Ishikawa (cell line): ENCODE measurements at regions not wholly inside any gene's neighbourhood (a gene's known extent, or its start where the extent isn't known, plus 50 kb on each side); places are given as distances from the start of the nearest gene placed in this dataset.

Experiments used
- CEBPB ChIP-seq: IDR thresholded peaks from 2 replicates; pipeline ENCODE4 v1.6.1; 2012
- CREB1 ChIP-seq: IDR thresholded peaks from 2 replicates; pipeline ENCODE4 v1.6.1; 2012; ENCODE audit warnings: low read depth
- EGR1 ChIP-seq: IDR thresholded peaks from 2 replicates; pipeline ENCODE4 v1.6.1; 2012
- EP300 ChIP-seq: IDR thresholded peaks from 2 replicates; pipeline ENCODE4 v1.6.1; 2012; ENCODE audit warnings: borderline replicate concordance
- FOXM1 ChIP-seq: IDR thresholded peaks from 2 replicates; pipeline ENCODE4 v1.6.1; 2012; ENCODE audit warnings: low read depth, borderline replicate concordance
- MAX ChIP-seq: IDR thresholded peaks from 2 replicates; pipeline ENCODE4 v1.6.1; 2012
- NFIC ChIP-seq: IDR thresholded peaks from 2 replicates; pipeline ENCODE4 v1.6.1; 2012
- RAD21 ChIP-seq: IDR thresholded peaks from 2 replicates; pipeline ENCODE4 v1.6.1; 2012; ENCODE audit warnings: low read depth
- REST ChIP-seq: IDR thresholded peaks from 2 replicates; pipeline ENCODE4 v1.6.1; 2012; ENCODE audit warnings: low read depth, mild to moderate bottlenecking
- TAF1 ChIP-seq: IDR thresholded peaks from 2 replicates; pipeline ENCODE4 v1.6.1; 2012; ENCODE audit warnings: low read depth, mild to moderate bottlenecking
- TCF12 ChIP-seq: IDR thresholded peaks from 2 replicates; pipeline ENCODE4 v1.6.1; 2012; ENCODE audit warnings: low read depth
- TEAD4 ChIP-seq: IDR thresholded peaks from 2 replicates; pipeline ENCODE4 v1.6.1; 2012
- USF1 ChIP-seq: IDR thresholded peaks from 2 replicates; pipeline ENCODE4 v1.6.1; 2012
- YY1 ChIP-seq: IDR thresholded peaks from 2 replicates; pipeline ENCODE4 v1.6.1; 2012; ENCODE audit warnings: low read depth
- ZBTB7A ChIP-seq: IDR thresholded peaks from 2 replicates; pipeline ENCODE4 v1.6.1; 2012; ENCODE audit warnings: low read depth

GRCh38 chr5:38078161-38078560, 180.2 kb upstream of the EGFLAM start:
- no peak for TF ChIP-seq TAF1
- TF ChIP-seq USF1: no peak
- no peak for TF ChIP-seq TEAD4
- TF ChIP-seq EGR1: no peak
- TF ChIP-seq REST: no peak
- no peak for TF ChIP-seq YY1

GRCh38 chr5:38077652-38078051, 180.7 kb upstream of the EGFLAM start:
- TF ChIP-seq YY1: no peak
- no peak for TF ChIP-seq USF1
- TF ChIP-seq CREB1: no peak
- no peak for TF ChIP-seq ZBTB7A
- no peak for TF ChIP-seq TEAD4
- no peak for TF ChIP-seq TAF1
- no peak for TF ChIP-seq NFIC
- no peak for TF ChIP-seq CEBPB
- no peak for TF ChIP-seq EP300
- TF ChIP-seq FOXM1: no peak
- no peak for TF ChIP-seq TCF12
- no peak for TF ChIP-seq MAX
- no peak for TF ChIP-seq EGR1
- no peak for TF ChIP-seq REST
- no peak for TF ChIP-seq RAD21

GRCh38 chr5:38071831-38072694, 186.3 kb upstream of the EGFLAM start:
- no peak for TF ChIP-seq TAF1
- no peak for TF ChIP-seq USF1
- no peak for TF ChIP-seq FOXM1

- TF ChIP-seq CREB1 (no peak), TEAD4 (no peak), EGR1 (no peak), EP300 (no peak), RAD21 (no peak), CEBPB (no peak), NFIC (no peak), FOXM1 (no peak), TCF12 (no peak), TAF1 (no peak), USF1 (no peak), REST (no peak), ZBTB7A (no peak), YY1 (no peak), MAX (no peak)
These were observed 187.9 kb upstream of the EGFLAM start for GRCh38 chr5:38070304-38070950.
